Activated naive CD8-positive, alpha-beta T cell treated with anti-CD3 and anti-CD28 coated beads, Interleukin-2, amount 50 U/mL, for 16 hours (primary cell): ENCODE measurements at regions not wholly inside any gene's neighbourhood (a gene's known extent, or its start where the extent isn't known, plus 50 kb on each side); places are given as distances from the start of the nearest gene placed in this dataset.
"Not testable (repeated sequence)": the region's sequence is repeated elsewhere in the genome, so short reads cannot be mapped to it uniquely, and the experiment has no call there.

Source experiments
- DNase-seq: peaks from one replicate; pipeline ENCODE4 v3.0.0-alpha.2; 2020; ENCODE audit warnings: low read depth, low spot score

GRCh38 chr6:8939615-8940014, 504.3 kb upstream of the SLC35B3 start:
- DNase-seq: no peak

- DNase-seq: no peak
Observed at GRCh38 chr6:8934318-8934717, 499.0 kb upstream of the SLC35B3 start.

- no peak for DNase-seq
Observed at GRCh38 chr6:8930009-8930408, 494.7 kb upstream of the SLC35B3 start.

- not testable (repeated sequence) for DNase-seq
Observed at GRCh38 chr6:8920244-8920643, 484.9 kb upstream of the SLC35B3 start.

- DNase-seq: no peak
Observed at GRCh38 chr6:8918196-8918595, 482.9 kb upstream of the SLC35B3 start.

- no peak for DNase-seq
Observed at GRCh38 chr6:8914700-8915099, 479.4 kb upstream of the SLC35B3 start.

- DNase-seq: no peak
Observed at GRCh38 chr6:8908638-8909037, 473.3 kb upstream of the SLC35B3 start.

- DNase-seq: no peak
Observed at GRCh38 chr6:8906699-8907098, 471.4 kb upstream of the SLC35B3 start.

- no peak for DNase-seq
Observed at GRCh38 chr6:8905757-8906156, 470.4 kb upstream of the SLC35B3 start.

GRCh38 chr6:8904754-8905153, 469.4 kb upstream of the SLC35B3 start:
- no peak for DNase-seq

GRCh38 chr6:8900056-8900455, 464.7 kb upstream of the SLC35B3 start:
- DNase-seq: no peak

- DNase-seq: no peak
Observed at GRCh38 chr6:8889514-8889913, 454.2 kb upstream of the SLC35B3 start.

- no peak for DNase-seq
Observed at GRCh38 chr6:8888468-8888867, 453.1 kb upstream of the SLC35B3 start.

GRCh38 chr6:8881663-8882062, 446.3 kb upstream of the SLC35B3 start:
- DNase-seq: no peak

GRCh38 chr6:8879334-8879733, 444.0 kb upstream of the SLC35B3 start:
- no peak for DNase-seq

GRCh38 chr6:8875986-8876385, 440.6 kb upstream of the SLC35B3 start:
- DNase-seq: no peak

- DNase-seq: no peak
Observed at GRCh38 chr6:8872589-8872988, 437.2 kb upstream of the SLC35B3 start.

- no peak for DNase-seq
Observed at GRCh38 chr6:8865451-8865850, 430.1 kb upstream of the SLC35B3 start.

GRCh38 chr6:8860671-8861070, 425.3 kb upstream of the SLC35B3 start:
- DNase-seq: no peak

GRCh38 chr6:8859501-8859900, 424.2 kb upstream of the SLC35B3 start:
- no peak for DNase-seq

GRCh38 chr6:8858854-8859331, 423.5 kb upstream of the SLC35B3 start:
- no peak for DNase-seq

GRCh38 chr6:8857160-8857559, 421.8 kb upstream of the SLC35B3 start:
- DNase-seq: no peak

- no peak for DNase-seq
Observed at GRCh38 chr6:8855411-8855810, 420.1 kb upstream of the SLC35B3 start.

- no peak for DNase-seq
Observed at GRCh38 chr6:8852332-8852731, 417.0 kb upstream of the SLC35B3 start.
